OCI-LY7 (cell line): ENCODE measurements at regions not wholly inside any gene's neighbourhood (a gene's known extent, or its start where the extent isn't known, plus 50 kb on each side); places are given as distances from the start of the nearest gene placed in this dataset.

Experiments
- BruUV-seq: library from RNA; stranded (reverse); fragments of 400-500 nt; replicated peaks from 2 replicates; lab custom pipeline; 2021; lab: Mats Ljungman, UMichigan
- CTCF ChIA-PET: fragments of 300-600 bp; sonication (Branson Sonifier 250); formaldehyde crosslinking; loops from one replicate; lab custom pipeline; 2022; ENCODE audit warnings: antibody characterized with exemption; ENCODE audit not compliant: unreplicated experiment; lab: Charles Lee
- POLR2A ChIA-PET: fragments of 300-600 bp; sonication (Branson Sonifier 250); formaldehyde crosslinking; loops from one replicate; lab custom pipeline; 2022; ENCODE audit warnings: antibody characterized with exemption; lab: Charles Lee
- DNase-seq: peaks from one replicate; pipeline ENCODE4 v3.0.0-alpha.2; 2015; ENCODE audit warnings: low spot score
- H2AFZ ChIP-seq: fragments of 200-600 bp; sonication (generic), shearing (Covaris generic); 2 replicates; pipeline ENCODE4 v1.6.1; 2014; ENCODE audit warnings: mild to moderate bottlenecking, antibody characterized with exemption, low read length, moderate library complexity
- H3K27ac ChIP-seq: fragments of 200-600 bp; sonication (generic); 2 replicates; pipeline ENCODE4 v1.5.1; 2014; ENCODE audit warnings: mixed run types, low read depth, mild to moderate bottlenecking, moderate library complexity, low read length, inconsistent platforms; ENCODE audit not compliant: poor library complexity, severe bottlenecking
- H3K36me3 ChIP-seq: fragments of 200-600 bp; sonication (generic); 2 replicates; pipeline ENCODE4 v1.6.1; 2014; ENCODE audit warnings: mild to moderate bottlenecking, antibody characterized with exemption, low read length, moderate library complexity, mixed read lengths; ENCODE audit not compliant: insufficient read depth
- H3K4me1 ChIP-seq: fragments of 200-600 bp; sonication (generic); 2 replicates; pipeline ENCODE4 v1.5.1; 2014; ENCODE audit warnings: mild to moderate bottlenecking, low read length; ENCODE audit not compliant: insufficient read depth, poor library complexity, severe bottlenecking
- H3K4me2 ChIP-seq: fragments of 200-600 bp; sonication (generic); 2 replicates; pipeline ENCODE4 v1.6.1; 2014; ENCODE audit warnings: mild to moderate bottlenecking, low read length
- H3K4me3 ChIP-seq: fragments of 200-600 bp; sonication (generic); 2 replicates; pipeline ENCODE4 v1.5.1; 2014; ENCODE audit warnings: mild to moderate bottlenecking, low read depth, low read length; ENCODE audit not compliant: poor library complexity, severe bottlenecking
- H3K79me2 ChIP-seq: fragments of 200-600 bp; sonication (generic); 2 replicates; pipeline ENCODE4 v1.6.1; 2016; ENCODE audit warnings: low read depth, mild to moderate bottlenecking, low read length, moderate library complexity, mixed read lengths; ENCODE audit not compliant: insufficient read depth
- H3K9me2 ChIP-seq: fragments of 200-600 bp; sonication (generic); 2 replicates; pipeline ENCODE4 v1.6.1; 2016; ENCODE audit warnings: mild to moderate bottlenecking, low read length, mixed read lengths; ENCODE audit not compliant: insufficient read depth
- H3K9me3 ChIP-seq: fragments of 200-600 bp; sonication (generic); 2 replicates; pipeline ENCODE4 v1.6.1; 2014; ENCODE audit warnings: mild to moderate bottlenecking, mixed run types, low read length, mixed read lengths
- H4K20me1 ChIP-seq: fragments of 200-600 bp; sonication (generic); 2 replicates; pipeline ENCODE4 v1.6.1; 2014; ENCODE audit warnings: mild to moderate bottlenecking, antibody characterized with exemption, low read length, moderate library complexity, mixed read lengths; ENCODE audit not compliant: insufficient read depth
- CTCF ChIP-seq: fragments of 200-600 bp; sonication (generic); conservative IDR thresholded peaks from 2 replicates; pipeline ENCODE4 v1.5.1; 2014; ENCODE audit warnings: mild to moderate bottlenecking, antibody characterized with exemption, low read length, moderate library complexity, mixed read lengths
- EZH2phosphoT487 ChIP-seq: fragments of 200-600 bp; sonication (generic); IDR thresholded peaks from 2 replicates; pipeline ENCODE4 v1.6.1; 2018; ENCODE audit warnings: low read depth, borderline replicate concordance, mild to moderate bottlenecking, mixed run types, antibody characterized with exemption, low read length, moderate library complexity, mixed read lengths
- intact Hi-C: fragments of 100-400 bp; cut with micrococcal nuclease; formaldehyde crosslinking; loops from one replicate; pipeline ENCODE4 v1.10.0; 2022; ENCODE audit not compliant: unreplicated experiment

- Histone ChIP-seq H4K20me1 (no peaks in the 10 kb centered on the region), H3K4me1 (no peaks in the 10 kb centered on the region), H3K4me3 (no peak overlapping the region), H3K36me3 (no peaks in the 10 kb centered on the region), H3K79me2 (no peaks in the 10 kb centered on the region), H3K9me2 (no peaks in the 10 kb centered on the region), H3K4me2 (no peak overlapping the region), H3K27ac (no peak overlapping the region), H3K9me3 (no peaks in the 10 kb centered on the region), H2AFZ (no peak overlapping the region)
- TF ChIP-seq EZH2phosphoT487, result no peak
- TF ChIP-seq CTCF, result no peak
- POLR2A ChIA-PET, result no interaction called here
- no peak for DNase-seq
- no TSS peak for BruUV-seq
- CTCF ChIA-PET, result no interaction called here
- intact Hi-C loops, result no loop called here
Measured at GRCh38 chr4:19850909-19851308, 400.8 kb upstream of the SLIT2 start.

DNA sequence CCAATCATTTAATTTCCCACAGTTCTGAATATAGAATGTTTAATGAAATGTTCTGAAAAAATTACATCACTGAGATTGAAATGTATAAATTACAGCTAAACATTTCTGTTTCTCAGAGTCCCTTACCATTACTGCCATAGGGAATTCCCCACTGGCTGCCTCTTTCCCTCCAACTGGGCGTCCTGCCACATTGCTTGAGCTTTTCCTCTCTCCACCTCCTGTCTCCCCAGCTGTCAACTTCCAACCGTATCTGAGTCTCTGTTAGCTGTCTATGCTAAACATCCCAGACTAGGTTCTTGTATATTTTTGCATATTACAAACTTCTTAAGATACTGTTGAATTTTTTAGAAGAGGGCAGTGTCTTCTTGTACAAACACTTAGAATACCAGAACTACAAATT lies 407.3 kb upstream of the SLIT2 start:
- Histone ChIP-seq H3K4me2 (no peak overlapping the region), H2AFZ (no peak overlapping the region), H4K20me1 (no peaks in the 10 kb centered on the region), H3K27ac (no peak overlapping the region), H3K79me2 (no peaks in the 10 kb centered on the region), H3K4me3 (no peak overlapping the region), H3K4me1 (no peaks in the 10 kb centered on the region), H3K9me3 (no peaks in the 10 kb centered on the region), H3K36me3 (no peaks in the 10 kb centered on the region), H3K9me2 (no peaks in the 10 kb centered on the region)
- no peak for DNase-seq
- CTCF ChIA-PET, result no interaction called here
- intact Hi-C loops, result no loop called here
- BruUV-seq, result no TSS peak
- TF ChIP-seq CTCF (no peak), EZH2phosphoT487 (no peak)
- POLR2A ChIA-PET, result interaction anchor here (0.5 kb wide), 1 partner anchor 300 kb away, joined by 3 read pairs; no protein-coding TSS in a partner anchor

DNA sequence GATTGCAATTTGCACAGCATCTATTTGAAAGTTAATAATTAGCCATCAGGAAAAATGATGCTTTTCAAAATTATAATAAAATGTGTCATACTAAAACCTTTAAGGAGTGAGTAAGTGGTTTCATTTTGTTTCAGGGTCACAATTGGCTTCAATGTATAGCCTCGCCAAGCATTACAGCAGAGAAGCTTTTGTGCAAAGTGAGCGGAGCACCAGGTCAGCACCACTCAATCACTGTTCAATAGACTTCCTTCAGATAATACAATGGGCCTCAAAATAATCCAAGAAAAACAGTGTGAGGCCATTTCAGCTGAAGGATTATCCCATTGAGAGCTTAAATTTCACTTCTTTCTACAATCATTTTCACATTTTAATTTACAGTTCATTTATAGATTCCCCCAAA lies 409.2 kb upstream of the SLIT2 start:
- no peak for TF ChIP-seq CTCF
- no peak for TF ChIP-seq EZH2phosphoT487
- H3K4me3 ChIP-seq, result no peak overlapping the region
- no peaks in the 10 kb centered on the region for H3K9me2 ChIP-seq
- H3K4me1 ChIP-seq, result no peaks in the 10 kb centered on the region
- H3K27ac ChIP-seq, result no peak overlapping the region
- ChIA-PET POLR2A (no interaction called here), CTCF (no interaction called here)
- no peaks in the 10 kb centered on the region for H3K9me3 ChIP-seq
- H2AFZ ChIP-seq, result no peak overlapping the region
- no peaks in the 10 kb centered on the region for H3K36me3 ChIP-seq
- no peak overlapping the region for H3K4me2 ChIP-seq
- no TSS peak for BruUV-seq
- intact Hi-C loops, result no loop called here
- H3K79me2 ChIP-seq, result no peaks in the 10 kb centered on the region
- no peak for DNase-seq
- H4K20me1 ChIP-seq, result no peaks in the 10 kb centered on the region
